ENCODE measurements at regions not wholly inside any gene's neighbourhood (a gene's known extent, or its start where the extent isn't known, plus 50 kb on each side); places are given as distances from the start of the nearest gene placed in this dataset.

- TF ChIP-seq MAX (IDR thresholded peaks at IDR 0.05) (no peak), NFIC (IDR thresholded peaks at IDR 0.05) (no peak), RAD21 (IDR thresholded peaks at IDR 0.05; ENCODE audit: low read depth) (no peak), REST (IDR thresholded peaks at IDR 0.05; ENCODE audit: low read depth) (no peak), EP300 (IDR thresholded peaks at IDR 0.05; ENCODE audit: borderline replicate concordance) (no peak)
These were observed 539.4 kb downstream of the ZNF804A start for GRCh38 chr2:185137700-185138099.

Data from Ishikawa (cell line).